IMR-90 (cell line): ENCODE measurements at regions not wholly inside any gene's neighbourhood (a gene's known extent, or its start where the extent isn't known, plus 50 kb on each side); places are given as distances from the start of the nearest gene placed in this dataset.

ENCODE experiments used
- BHLHE40 ChIP-seq: fragments of 150-350 bp; IDR thresholded peaks from 2 replicates; pipeline ENCODE4 v1.6.1; 2016; ENCODE audit warnings: mild to moderate bottlenecking, low read depth, low read length
- CEBPB ChIP-seq: IDR thresholded peaks from 2 replicates; pipeline ENCODE4 v1.6.1; 2012; ENCODE audit warnings: low read depth, low read length, improper control_type of control experiment
- MAZ ChIP-seq: IDR thresholded peaks from 2 replicates; pipeline ENCODE4 v1.6.1; 2012; ENCODE audit warnings: low read depth, mild to moderate bottlenecking, low read length, improper control_type of control experiment, moderate library complexity, borderline replicate concordance
- MXI1 ChIP-seq: IDR thresholded peaks from 2 replicates; pipeline ENCODE4 v1.6.1; 2012; ENCODE audit warnings: low read depth, mild to moderate bottlenecking, low read length, moderate library complexity, borderline replicate concordance
- NFE2L2 ChIP-seq: fragments of 150-350 bp; IDR thresholded peaks from 2 replicates; pipeline ENCODE4 v1.6.1; 2016; ENCODE audit warnings: low read depth, mild to moderate bottlenecking, low read length
- POLR2A ChIP-seq: IDR thresholded peaks from 2 replicates; pipeline ENCODE4 v1.6.1; 2012; ENCODE audit warnings: mild to moderate bottlenecking, low read depth, low read length
- RAD21 ChIP-seq: IDR thresholded peaks from 2 replicates; pipeline ENCODE4 v1.6.1; 2012; ENCODE audit warnings: low read length, improper control_type of control experiment
- RFX5 ChIP-seq: IDR thresholded peaks from 2 replicates; pipeline ENCODE4 v1.8.0; 2012; ENCODE audit warnings: low read depth, mild to moderate bottlenecking, low read length, moderate library complexity
- SMC3 ChIP-seq: fragments of 150-350 bp; IDR thresholded peaks from 2 replicates; pipeline ENCODE4 v1.6.1; 2016; ENCODE audit warnings: low read depth, mild to moderate bottlenecking, antibody characterized with exemption, low read length, moderate library complexity
- TF ChIP-seq, protein P1 (sequence below): conservative IDR thresholded peaks from 2 replicates; pipeline ENCODE4 v1.5.1; 2012; ENCODE audit warnings: mild to moderate bottlenecking, low read depth, low read length, improper control_type of control experiment
- TF ChIP-seq, protein P2 (sequence below): fragments of 150-350 bp; IDR thresholded peaks from 2 replicates; pipeline ENCODE4 v1.6.1; 2016; ENCODE audit warnings: low read depth, mild to moderate bottlenecking, low read length, moderate library complexity, borderline replicate concordance
- TF ChIP-seq, protein P3 (sequence below): fragments of 150-350 bp; IDR thresholded peaks from 2 replicates; pipeline ENCODE4 v1.6.1; 2017; ENCODE audit warnings: mild to moderate bottlenecking, antibody characterized with exemption, low read length, low read depth

DNA sequence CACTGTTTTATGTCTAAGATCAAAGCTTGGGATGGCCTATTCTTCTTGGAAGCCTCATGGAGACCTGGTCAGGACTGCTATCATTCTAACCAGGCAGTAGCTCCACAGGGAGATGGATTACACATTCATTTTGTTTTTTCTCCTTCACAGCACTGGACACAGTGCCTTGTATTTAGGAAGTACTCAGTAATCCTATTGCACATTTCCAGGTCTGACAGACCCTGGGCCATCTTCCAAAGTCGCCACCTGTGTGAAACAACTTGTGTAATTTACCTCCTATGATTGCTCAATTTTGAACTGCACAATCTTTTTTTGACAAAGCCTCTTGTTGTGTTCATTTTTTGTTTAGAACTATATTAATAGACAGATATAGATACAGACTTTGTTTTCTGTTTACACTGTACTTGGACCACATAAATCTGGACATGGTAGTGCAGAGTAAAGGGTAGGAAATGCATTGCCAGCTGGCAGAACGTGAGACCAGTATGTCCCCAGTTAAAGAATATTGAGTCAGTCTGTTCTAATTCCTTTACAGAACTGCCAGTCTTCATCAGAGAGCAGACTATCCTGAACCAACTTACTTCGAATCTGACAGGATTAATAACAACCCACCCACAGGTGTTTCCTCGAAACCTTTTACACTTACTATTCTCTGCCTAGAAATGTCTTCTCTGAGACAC, 277.8 kb upstream of the CYRIA start:
- TF ChIP-seq, protein P1, sequence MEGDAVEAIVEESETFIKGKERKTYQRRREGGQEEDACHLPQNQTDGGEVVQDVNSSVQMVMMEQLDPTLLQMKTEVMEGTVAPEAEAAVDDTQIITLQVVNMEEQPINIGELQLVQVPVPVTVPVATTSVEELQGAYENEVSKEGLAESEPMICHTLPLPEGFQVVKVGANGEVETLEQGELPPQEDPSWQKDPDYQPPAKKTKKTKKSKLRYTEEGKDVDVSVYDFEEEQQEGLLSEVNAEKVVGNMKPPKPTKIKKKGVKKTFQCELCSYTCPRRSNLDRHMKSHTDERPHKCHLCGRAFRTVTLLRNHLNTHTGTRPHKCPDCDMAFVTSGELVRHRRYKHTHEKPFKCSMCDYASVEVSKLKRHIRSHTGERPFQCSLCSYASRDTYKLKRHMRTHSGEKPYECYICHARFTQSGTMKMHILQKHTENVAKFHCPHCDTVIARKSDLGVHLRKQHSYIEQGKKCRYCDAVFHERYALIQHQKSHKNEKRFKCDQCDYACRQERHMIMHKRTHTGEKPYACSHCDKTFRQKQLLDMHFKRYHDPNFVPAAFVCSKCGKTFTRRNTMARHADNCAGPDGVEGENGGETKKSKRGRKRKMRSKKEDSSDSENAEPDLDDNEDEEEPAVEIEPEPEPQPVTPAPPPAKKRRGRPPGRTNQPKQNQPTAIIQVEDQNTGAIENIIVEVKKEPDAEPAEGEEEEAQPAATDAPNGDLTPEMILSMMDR: no peak
- TF ChIP-seq, protein P2, sequence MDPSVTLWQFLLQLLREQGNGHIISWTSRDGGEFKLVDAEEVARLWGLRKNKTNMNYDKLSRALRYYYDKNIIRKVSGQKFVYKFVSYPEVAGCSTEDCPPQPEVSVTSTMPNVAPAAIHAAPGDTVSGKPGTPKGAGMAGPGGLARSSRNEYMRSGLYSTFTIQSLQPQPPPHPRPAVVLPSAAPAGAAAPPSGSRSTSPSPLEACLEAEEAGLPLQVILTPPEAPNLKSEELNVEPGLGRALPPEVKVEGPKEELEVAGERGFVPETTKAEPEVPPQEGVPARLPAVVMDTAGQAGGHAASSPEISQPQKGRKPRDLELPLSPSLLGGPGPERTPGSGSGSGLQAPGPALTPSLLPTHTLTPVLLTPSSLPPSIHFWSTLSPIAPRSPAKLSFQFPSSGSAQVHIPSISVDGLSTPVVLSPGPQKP: no peak
- TF ChIP-seq SMC3 (no peak), POLR2A (no peak), RAD21 (no peak), RFX5 (no peak), BHLHE40 (no peak), NFE2L2 (no peak), CEBPB (no peak), MAZ (no peak), MXI1 (no peak)
- TF ChIP-seq, protein P3, sequence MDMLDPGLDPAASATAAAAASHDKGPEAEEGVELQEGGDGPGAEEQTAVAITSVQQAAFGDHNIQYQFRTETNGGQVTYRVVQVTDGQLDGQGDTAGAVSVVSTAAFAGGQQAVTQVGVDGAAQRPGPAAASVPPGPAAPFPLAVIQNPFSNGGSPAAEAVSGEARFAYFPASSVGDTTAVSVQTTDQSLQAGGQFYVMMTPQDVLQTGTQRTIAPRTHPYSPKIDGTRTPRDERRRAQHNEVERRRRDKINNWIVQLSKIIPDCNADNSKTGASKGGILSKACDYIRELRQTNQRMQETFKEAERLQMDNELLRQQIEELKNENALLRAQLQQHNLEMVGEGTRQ: no peak
